Aorta (tissue), 5 donors: ENCODE measurements at regions not wholly inside any gene's neighbourhood (a gene's known extent, or its start where the extent isn't known, plus 50 kb on each side); places are given as distances from the start of the nearest gene placed in this dataset.

Source experiments
- ATAC-seq: fragments of 200-7000 bp; cut with Tn5 transposase; one replicate; pipeline ENCODE4 v1.9.1; 2022; ENCODE audit warnings: moderate library complexity; ENCODE audit not compliant: low FRiP score
- DNase-seq, 2 donors: peaks; one replicate each; pipeline ENCODE4 v3.0.0-alpha.2; 2020
- H3K27ac ChIP-seq, 2 donors: one replicate each; pipeline ENCODE4 v1.5.1; 2013; ENCODE audit warnings: low read length in 2 of 2, mild to moderate bottlenecking in 2 of 2, moderate library complexity in 2 of 2, control low read depth in 1 of 2, inconsistent platforms in 1 of 2, low read depth in 1 of 2
- H3K27me3 ChIP-seq, 2 donors: one replicate each; pipeline ENCODE4 v1.6.1; 2013; ENCODE audit warnings: control low read depth in 1 of 2, low read length in 1 of 2, mild to moderate bottlenecking in 1 of 2, moderate library complexity in 1 of 2; ENCODE audit not compliant: insufficient read depth in 2 of 2, control insufficient read depth in 1 of 2
- H3K36me3 ChIP-seq, 2 donors: one replicate each; pipeline ENCODE4 v1.6.1; 2013; ENCODE audit warnings: control low read depth in 1 of 2, low read length in 1 of 2, mild to moderate bottlenecking in 1 of 2; ENCODE audit not compliant: insufficient read depth in 2 of 2, control insufficient read depth in 1 of 2
- H3K4me1 ChIP-seq, 2 donors: one replicate each; pipeline ENCODE4 v1.6.1; 2013; ENCODE audit warnings: low read length in 2 of 2, control low read depth in 1 of 2, mild to moderate bottlenecking in 1 of 2, moderate library complexity in 1 of 2; ENCODE audit not compliant: insufficient read depth in 2 of 2, control insufficient read depth in 1 of 2
- H3K4me3 ChIP-seq, 2 donors: one replicate each; pipeline ENCODE4 v1.5.1; 2013; ENCODE audit warnings: low read length in 2 of 2, control low read depth in 1 of 2, mild to moderate bottlenecking in 1 of 2
- H3K9me3 ChIP-seq: one replicate; pipeline ENCODE4 v1.6.1; 2013; ENCODE audit warnings: mild to moderate bottlenecking, low read length; ENCODE audit not compliant: control insufficient read depth
- WGBS, 2 donors: extraction: QIAGEN DNeasy Blood & Tissue Kit; methylation state at CpG; one replicate each; pipeline ENCODE4 v1.1.7; 2013; 5-methylcytosine and 5-hydroxymethylcytosine counted together
- intact Hi-C, 2 donors: fragments of 100-400 bp; cut with DNase I; formaldehyde crosslinking; loops; one replicate each; pipeline versions ENCODE4 v1.14.2 to v1.15.0; 2022
- donor health status: healthy with polysubstance abuse.
- donor health status: Bipolar disorder and iron deficiency.
- donor health status: DM: no; HTN: no; CAD: no.
- donor health status: DM: no; HTN: no; CAD: no.
- donor health status: DM: yes; HTN: yes; CAD: no.

GRCh38 chr5:175379867-175380266 lies 64.1 kb downstream of the DRD1 start:
- WGBS, 2 donors: 0 to 1% methylated on average over 1 of the region's 1 CpG
- no peaks in the 10 kb centered on the region for H3K4me1 ChIP-seq
- H3K4me3 ChIP-seq: no peak overlapping the region
- peaks cover 2% of the 10 kb centered on the region for H3K9me3 ChIP-seq
- H3K27ac ChIP-seq: no peak overlapping the region
- H3K27me3 ChIP-seq: peaks cover 0 to 2% of the 10 kb centered on the region in 2 donors
- no peaks in the 10 kb centered on the region for H3K36me3 ChIP-seq
- DNase-seq (no peak), ATAC-seq (no peak)
- intact Hi-C loops: no loop called here

GRCh38 chr5:175378444-175379028 lies 65.4 kb downstream of the DRD1 start:
- 5 to 9% methylated on average over 5 of the region's 5 CpGs for WGBS, 2 donors

GRCh38 chr5:175377816-175378215 lies 66.2 kb downstream of the DRD1 start:
- DNase-seq: no peak
- intact Hi-C loops: no loop called here
- H3K36me3 ChIP-seq: no peaks in the 10 kb centered on the region
- ATAC-seq: no peak
- WGBS, 2 donors: 25 to 29% methylated on average over 1 of the region's 1 CpG
- no peaks in the 10 kb centered on the region for H3K9me3 ChIP-seq
- no peak overlapping the region for H3K27ac ChIP-seq
- no peaks in the 10 kb centered on the region for H3K4me1 ChIP-seq
- no peak overlapping the region for H3K4me3 ChIP-seq
- peaks cover 0 to 2% of the 10 kb centered on the region in 2 donors for H3K27me3 ChIP-seq

More at GRCh38 chr5:175378444-175379028, 65.4 kb downstream of the DRD1 start:
- H3K27me3 ChIP-seq: peaks cover 0 to 2% of the 10 kb centered on the region in 2 donors
- H3K9me3 ChIP-seq: peaks cover under 1% of the 10 kb centered on the region
- H3K4me3 ChIP-seq: no peak overlapping the region
- intact Hi-C loops: no loop called here
- no peaks in the 10 kb centered on the region for H3K36me3 ChIP-seq
- DNase-seq: no peak
- peak; percentile 26 for ATAC-seq
- H3K27ac ChIP-seq: no peak overlapping the region
- H3K4me1 ChIP-seq: no peaks in the 10 kb centered on the region

GRCh38 chr5:175374166-175374875 lies 69.7 kb downstream of the DRD1 start:
- H3K4me3 ChIP-seq: no peak overlapping the region
- DNase-seq (no peak), ATAC-seq (no peak)
- H3K27ac ChIP-seq: no peak overlapping the region
- peaks cover 0 to 2% of the 10 kb centered on the region in 2 donors for H3K27me3 ChIP-seq
- no peaks in the 10 kb centered on the region for H3K9me3 ChIP-seq
- intact Hi-C loops: no loop called here
- H3K36me3 ChIP-seq: no peaks in the 10 kb centered on the region
- H3K4me1 ChIP-seq: no peaks in the 10 kb centered on the region
- WGBS, 2 donors: 94 to 98% methylated on average over 2 of the region's 2 CpGs

GRCh38 chr5:175365866-175366265 lies 78.1 kb downstream of the DRD1 start:
- intact Hi-C loops: no loop called here
- no peak for DNase-seq

GRCh38 chr5:175363300-175363699 lies 80.7 kb downstream of the DRD1 start:
- H3K36me3 ChIP-seq: no peaks in the 10 kb centered on the region
- no peaks in the 10 kb centered on the region for H3K27me3 ChIP-seq
- H3K4me3 ChIP-seq: no peak overlapping the region
- intact Hi-C loops: no loop called here
- no peak overlapping the region for H3K27ac ChIP-seq
- no peaks in the 10 kb centered on the region for H3K4me1 ChIP-seq
- no peaks in the 10 kb centered on the region for H3K9me3 ChIP-seq
- WGBS, 2 donors: 92 to 93% methylated on average over 5 of the region's 5 CpGs
- ATAC-seq: no peak
- no peak for DNase-seq

More at GRCh38 chr5:175365866-175366265, 78.1 kb downstream of the DRD1 start:
- WGBS, 2 donors: 94 to 100% methylated on average over 1 of the region's 1 CpG
- no peaks in the 10 kb centered on the region for H3K36me3 ChIP-seq
- no peak overlapping the region for H3K27ac ChIP-seq
- H3K4me3 ChIP-seq: no peak overlapping the region
- H3K9me3 ChIP-seq: no peaks in the 10 kb centered on the region
- ATAC-seq: no peak
- H3K4me1 ChIP-seq: no peaks in the 10 kb centered on the region
- H3K27me3 ChIP-seq: no peaks in the 10 kb centered on the region

GRCh38 chr5:175357995-175358394 lies 86.0 kb downstream of the DRD1 start:
- ATAC-seq (no peak), DNase-seq (no peak)
- Histone ChIP-seq H3K4me3 (no peak overlapping the region), H3K9me3 (no peaks in the 10 kb centered on the region), H3K27me3 (no peaks in the 10 kb centered on the region), H3K4me1 (no peaks in the 10 kb centered on the region), H3K36me3 (no peaks in the 10 kb centered on the region), H3K27ac (no peak overlapping the region)
- 91 to 93% methylated on average over 1 of the region's 1 CpG for WGBS, 2 donors
- intact Hi-C loops: no loop called here

- no peaks in the 10 kb centered on the region for H3K36me3 ChIP-seq
- DNase-seq: no peak
- WGBS, 2 donors: 62 to 64% methylated on average over 10 of the region's 10 CpGs
- no peak for ATAC-seq
- no peak overlapping the region for H3K4me3 ChIP-seq
- no peaks in the 10 kb centered on the region for H3K4me1 ChIP-seq
- H3K9me3 ChIP-seq: no peaks in the 10 kb centered on the region
- H3K27ac ChIP-seq: no peak overlapping the region
- H3K27me3 ChIP-seq: no peaks in the 10 kb centered on the region
- intact Hi-C loops: no loop called here
These were observed 87.6 kb downstream of the DRD1 start for GRCh38 chr5:175356428-175356827.

- WGBS, 2 donors: 58 to 60% methylated on average over 8 of the region's 8 CpGs
- Histone ChIP-seq H3K4me3 (no peak overlapping the region), H3K27me3 (no peaks in the 10 kb centered on the region), H3K4me1 (no peaks in the 10 kb centered on the region), H3K36me3 (no peaks in the 10 kb centered on the region), H3K27ac (no peak overlapping the region), H3K9me3 (no peaks in the 10 kb centered on the region)
- intact Hi-C loops: no loop called here
- no peak for ATAC-seq
- DNase-seq: no peak
These were observed 89.0 kb downstream of the DRD1 start for GRCh38 chr5:175354964-175355363.
